Epithelial cell of esophagus (primary cell): ENCODE measurements at regions not wholly inside any gene's neighbourhood (a gene's known extent, or its start where the extent isn't known, plus 50 kb on each side); places are given as distances from the start of the nearest gene placed in this dataset.

ENCODE experiments used
- DNase-seq: peaks from one replicate; pipeline ENCODE4 v3.0.0; 2010; ENCODE audit warnings: low read depth
- H3K4me3 ChIP-seq: 2 replicates; pipeline ENCODE4 v1.5.1; 2011; ENCODE audit warnings: mild to moderate bottlenecking, low read length, control low read depth
- TF ChIP-seq, protein P1 (sequence below): IDR thresholded peaks from 2 replicates; pipeline ENCODE4 v1.5.1; 2011; ENCODE audit warnings: low read depth, mild to moderate bottlenecking, low read length, control low read depth, inconsistent platforms; ENCODE audit not compliant: insufficient read depth; ENCODE audit errors: missing control alignments

GRCh38 chr9:18366184-18366583 is 107.8 kb upstream of the ADAMTSL1 start:
- no peak overlapping the region for H3K4me3 ChIP-seq
- no peak for DNase-seq
- TF ChIP-seq, protein P1, sequence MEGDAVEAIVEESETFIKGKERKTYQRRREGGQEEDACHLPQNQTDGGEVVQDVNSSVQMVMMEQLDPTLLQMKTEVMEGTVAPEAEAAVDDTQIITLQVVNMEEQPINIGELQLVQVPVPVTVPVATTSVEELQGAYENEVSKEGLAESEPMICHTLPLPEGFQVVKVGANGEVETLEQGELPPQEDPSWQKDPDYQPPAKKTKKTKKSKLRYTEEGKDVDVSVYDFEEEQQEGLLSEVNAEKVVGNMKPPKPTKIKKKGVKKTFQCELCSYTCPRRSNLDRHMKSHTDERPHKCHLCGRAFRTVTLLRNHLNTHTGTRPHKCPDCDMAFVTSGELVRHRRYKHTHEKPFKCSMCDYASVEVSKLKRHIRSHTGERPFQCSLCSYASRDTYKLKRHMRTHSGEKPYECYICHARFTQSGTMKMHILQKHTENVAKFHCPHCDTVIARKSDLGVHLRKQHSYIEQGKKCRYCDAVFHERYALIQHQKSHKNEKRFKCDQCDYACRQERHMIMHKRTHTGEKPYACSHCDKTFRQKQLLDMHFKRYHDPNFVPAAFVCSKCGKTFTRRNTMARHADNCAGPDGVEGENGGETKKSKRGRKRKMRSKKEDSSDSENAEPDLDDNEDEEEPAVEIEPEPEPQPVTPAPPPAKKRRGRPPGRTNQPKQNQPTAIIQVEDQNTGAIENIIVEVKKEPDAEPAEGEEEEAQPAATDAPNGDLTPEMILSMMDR: no peak

GRCh38 chr9:18368206-18368605 is 105.7 kb upstream of the ADAMTSL1 start:
- DNase-seq: no peak
- TF ChIP-seq, protein P1: no peak
- no peak overlapping the region for H3K4me3 ChIP-seq

- H3K4me3 ChIP-seq: no peak overlapping the region
- DNase-seq: no peak
- TF ChIP-seq, protein P1: no peak
Measured at GRCh38 chr9:18371141-18371540, 102.8 kb upstream of the ADAMTSL1 start.

DNA sequence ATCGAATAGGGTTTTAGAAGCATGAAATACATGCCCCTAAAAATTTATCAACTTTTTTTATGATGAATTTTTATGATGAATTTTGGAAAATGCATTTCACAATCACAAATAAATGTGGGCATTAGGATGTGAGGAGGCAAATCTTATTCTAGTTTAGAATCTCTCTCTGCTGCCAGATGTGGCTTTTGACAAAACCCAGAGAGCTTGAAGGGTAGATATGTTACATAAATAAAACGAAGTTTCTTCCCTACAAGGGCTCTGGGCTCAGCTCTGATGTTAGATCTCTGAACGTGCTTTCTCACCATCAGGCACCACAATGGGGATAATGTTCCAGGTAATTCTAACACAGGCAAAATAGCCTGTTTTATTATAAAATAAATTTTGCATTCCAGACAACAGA is 102.3 kb upstream of the ADAMTSL1 start:
- DNase-seq: no peak
- TF ChIP-seq, protein P1: no peak
- no peak overlapping the region for H3K4me3 ChIP-seq

DNA sequence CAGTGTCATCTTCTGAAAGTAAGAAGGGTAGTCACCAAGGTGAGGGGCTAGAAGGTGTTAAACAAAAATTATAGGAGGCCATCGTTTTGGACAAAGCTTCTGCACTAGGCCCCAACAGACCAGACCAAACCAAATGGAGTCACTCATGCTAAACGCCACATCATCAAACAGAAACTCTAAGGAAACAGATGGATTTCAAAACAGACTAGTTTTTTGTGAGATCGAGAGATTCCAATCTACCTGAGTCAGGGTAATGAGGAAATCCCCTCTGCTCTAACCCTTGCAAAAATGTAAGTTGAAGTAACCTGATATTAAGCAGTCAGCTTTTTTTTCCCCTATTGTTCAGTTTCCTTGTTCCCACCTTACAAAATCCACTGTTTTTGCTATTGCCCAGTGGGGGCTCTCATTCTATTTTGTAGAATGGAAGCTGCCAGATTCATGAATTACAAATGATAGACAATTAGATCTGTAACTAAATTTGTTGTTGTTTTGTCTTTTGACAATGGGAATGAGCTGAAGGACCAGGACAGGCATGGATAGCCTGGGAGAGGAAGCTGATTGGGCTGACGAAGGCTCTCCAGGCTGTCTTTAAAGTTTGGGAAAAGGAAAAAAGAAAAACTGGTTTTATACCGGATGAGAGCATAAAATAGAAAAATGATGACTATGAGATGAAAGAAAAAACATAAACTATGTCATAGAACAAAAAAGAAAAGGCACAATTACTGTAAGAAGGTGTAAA is 94.7 kb upstream of the ADAMTSL1 start:
- H3K4me3 ChIP-seq: no peak overlapping the region
- TF ChIP-seq, protein P1: no peak
- peak; percentile 90 for DNase-seq

- no peak for DNase-seq
- H3K4me3 ChIP-seq: no peak overlapping the region
- TF ChIP-seq, protein P1: no peak
Measured at GRCh38 chr9:18382243-18382642, 91.7 kb upstream of the ADAMTSL1 start.

DNA sequence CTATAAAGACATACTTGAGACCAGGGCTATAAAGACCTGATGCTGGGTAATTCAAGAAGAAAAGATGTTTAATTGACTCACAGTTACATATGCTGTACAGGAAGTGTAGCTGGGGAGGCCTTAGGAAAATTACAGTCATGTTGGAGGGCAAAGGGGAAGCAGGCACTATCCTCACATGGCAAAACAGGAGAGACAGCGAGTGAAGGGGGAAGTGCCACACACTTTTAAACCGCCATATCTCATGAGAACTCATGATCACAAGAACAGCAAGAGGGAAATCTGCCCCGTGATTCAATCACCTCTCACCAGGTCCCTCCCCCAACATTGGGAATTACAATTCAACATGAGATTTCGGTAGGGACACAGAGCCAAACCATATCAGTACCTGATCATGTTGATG is 89.9 kb upstream of the ADAMTSL1 start:
- no peak overlapping the region for H3K4me3 ChIP-seq
- TF ChIP-seq, protein P1: no peak
- no peak for DNase-seq
